DMS53 treated with DMSO at 0.1 percent for 48 hours (cell line): ENCODE measurements at regions not wholly inside any gene's neighbourhood (a gene's known extent, or its start where the extent isn't known, plus 50 kb on each side); places are given as distances from the start of the nearest gene placed in this dataset.

Experiments
- DNase-seq: peaks from one replicate; lab custom pipeline; 2025; ENCODE audit not compliant: unreplicated experiment; lab: John Stamatoyannopoulos, UW

DNA sequence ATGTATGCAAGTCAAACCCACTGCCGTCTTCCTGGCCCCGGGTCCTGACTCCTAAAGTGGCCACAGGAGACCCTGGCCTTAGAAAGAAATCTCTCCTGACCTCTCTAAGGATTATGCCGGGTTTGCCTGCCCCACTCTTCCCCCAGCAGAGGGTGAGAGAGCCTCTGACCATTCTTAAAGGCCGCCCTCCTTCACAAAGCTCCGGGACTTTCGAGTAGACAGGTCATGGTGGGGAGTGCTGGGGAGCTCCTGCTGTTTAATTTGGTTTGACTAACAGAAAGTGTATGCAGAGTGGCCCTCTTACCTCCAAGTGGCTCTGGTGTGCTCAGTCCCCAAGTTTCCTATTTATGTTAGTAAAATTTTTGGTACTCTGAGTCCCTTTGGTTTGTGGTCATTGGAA is 111.8 kb downstream of the LRRC70 start:
- DNase-seq = no peak

DNA sequence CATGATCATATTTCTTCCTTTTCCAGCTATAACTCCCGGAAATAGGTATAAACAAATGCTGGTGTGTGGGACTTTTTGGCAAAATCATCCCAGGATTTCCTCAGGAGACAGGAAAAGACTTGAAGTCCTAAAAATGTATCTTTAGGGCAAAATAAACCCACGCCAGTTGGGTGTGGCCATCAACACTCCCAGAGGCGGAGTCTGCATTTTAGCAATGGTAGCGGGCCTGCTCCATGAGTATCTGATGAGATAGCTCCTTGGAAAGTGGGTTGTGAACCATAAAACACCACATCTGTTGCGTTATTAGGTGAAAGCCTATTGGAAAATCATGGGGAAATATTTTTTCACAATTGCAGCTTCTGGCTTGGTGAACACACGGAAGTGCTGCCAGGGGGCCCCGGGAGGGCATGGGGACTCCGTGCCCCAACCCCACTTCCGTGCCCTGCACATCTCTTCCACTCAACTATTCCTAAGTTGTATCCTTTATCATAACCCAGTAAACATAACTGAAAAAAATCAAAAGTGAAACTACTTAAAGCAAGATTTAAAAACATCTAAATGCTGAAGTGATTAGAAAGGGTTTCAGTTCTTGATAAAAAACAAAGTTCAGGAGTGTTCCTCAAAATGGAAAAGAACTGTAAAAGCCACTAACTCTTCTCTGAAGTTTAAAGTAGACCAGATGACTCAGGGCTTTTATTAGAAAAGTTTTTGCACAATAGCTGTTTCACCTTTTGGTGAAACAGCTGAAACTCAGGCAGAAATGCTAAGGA is 111.2 kb downstream of the LRRC70 start:
- DNase-seq = no peak

DNA sequence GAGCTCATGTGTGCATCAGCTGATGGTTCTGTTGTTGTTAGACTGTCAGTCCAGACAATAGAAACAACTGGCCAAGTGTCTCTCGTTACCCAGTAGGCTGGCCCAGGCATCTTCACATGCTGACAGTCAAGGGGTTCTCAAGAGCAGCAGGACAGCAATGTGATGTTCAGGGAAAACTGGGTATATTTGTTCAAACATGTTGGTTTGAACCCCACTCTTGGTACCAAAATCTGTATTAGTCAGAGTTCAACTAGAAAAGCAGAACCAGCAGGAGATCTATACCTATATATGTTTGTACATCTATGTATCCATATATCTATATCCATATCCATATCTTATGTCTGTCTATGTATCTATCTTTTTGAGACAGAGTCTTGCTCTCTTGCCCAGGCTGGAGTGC is 108.1 kb downstream of the LRRC70 start:
- DNase-seq = no peak

DNA sequence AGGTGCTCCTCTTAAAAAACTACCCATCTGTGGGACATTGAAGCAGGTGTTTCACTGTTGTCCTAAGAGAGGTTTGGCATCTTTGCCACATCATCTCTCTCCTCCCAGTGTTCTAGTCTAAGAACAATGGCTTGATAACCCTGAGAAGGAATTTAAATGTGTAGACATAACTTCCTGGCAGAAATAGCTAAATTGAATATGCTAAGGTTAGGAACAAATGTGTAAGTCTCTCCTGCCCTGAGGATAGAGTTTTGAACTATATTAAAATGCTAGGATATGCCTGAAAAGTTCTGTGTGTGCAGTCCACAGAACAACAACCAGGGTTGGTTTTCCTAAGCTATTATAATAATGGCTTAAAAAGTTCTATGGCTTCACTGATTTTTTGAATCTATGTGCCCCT is 106.6 kb downstream of the LRRC70 start:
- no peak for DNase-seq

DNA sequence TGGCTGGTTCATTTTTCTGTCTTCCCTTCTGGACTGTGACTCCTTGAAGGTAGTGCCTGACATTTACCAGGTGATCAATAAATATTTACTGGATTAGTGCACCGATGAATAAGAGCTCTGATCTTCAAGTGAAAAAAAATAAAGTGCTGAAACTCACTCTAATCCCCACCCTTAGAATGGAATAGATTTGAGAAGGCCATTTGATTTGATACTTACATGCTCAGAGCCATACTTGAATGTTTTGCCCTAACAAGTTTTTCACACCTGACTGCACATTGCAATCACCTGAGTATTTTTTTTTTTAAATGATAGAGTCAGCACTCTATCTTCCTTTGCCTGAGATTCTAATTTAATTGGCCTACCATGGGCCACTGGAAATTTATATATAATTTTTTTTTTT is 105.7 kb downstream of the LRRC70 start:
- DNase-seq = no peak

DNA sequence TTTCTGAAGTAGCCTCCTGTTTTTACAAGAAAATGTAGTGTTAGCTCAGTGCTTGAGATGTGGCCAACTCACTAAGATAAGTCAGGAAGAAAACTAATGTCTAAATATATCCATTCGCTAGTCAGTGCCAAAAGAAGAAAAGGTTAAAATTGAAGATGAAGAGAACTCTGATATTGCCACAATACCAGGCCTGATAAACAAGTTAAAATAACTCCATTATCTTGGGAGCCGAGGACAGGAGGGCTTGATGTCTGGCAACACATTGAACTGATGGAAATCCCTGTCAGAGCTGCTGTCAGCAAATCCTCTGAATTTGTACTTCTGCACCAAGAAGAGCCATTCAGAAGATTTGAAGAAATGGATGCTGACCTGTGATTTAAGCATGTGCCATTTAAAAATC is 103.4 kb downstream of the LRRC70 start:
- DNase-seq = no peak

DNA sequence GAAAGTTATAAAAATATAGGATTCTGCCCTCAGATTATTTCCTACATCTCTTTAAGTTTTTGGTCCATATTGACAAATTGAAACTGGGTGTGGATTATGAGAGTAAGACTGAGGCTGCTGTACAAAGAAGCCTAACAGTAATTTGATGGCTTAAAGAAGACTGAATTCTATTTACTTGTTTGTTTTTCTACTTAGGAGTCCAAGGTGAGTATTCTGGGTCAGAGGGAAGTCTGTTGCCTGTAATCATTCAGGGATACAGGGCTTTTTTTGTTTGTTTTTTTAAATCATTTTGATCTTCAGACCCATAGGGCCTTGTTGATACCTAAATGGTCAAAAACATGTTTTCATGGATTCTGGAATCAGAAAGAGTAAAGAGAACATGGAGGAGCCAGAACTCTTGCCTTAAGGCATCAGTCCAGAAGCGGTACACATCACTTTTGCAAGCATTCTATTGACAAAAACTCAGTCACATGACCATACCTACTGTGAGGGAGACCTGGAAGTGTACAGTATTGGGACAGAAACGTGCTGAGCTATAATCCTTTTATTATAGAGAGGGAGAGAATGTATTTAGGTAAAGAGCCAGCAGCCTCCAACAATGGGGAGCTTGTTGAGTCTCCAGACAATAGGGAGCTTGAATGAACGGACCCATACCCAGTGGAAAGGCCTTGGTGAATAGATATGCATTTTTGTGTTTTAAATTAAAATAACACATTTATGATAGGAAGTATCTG is 102.7 kb downstream of the LRRC70 start:
- DNase-seq = no peak

DNA sequence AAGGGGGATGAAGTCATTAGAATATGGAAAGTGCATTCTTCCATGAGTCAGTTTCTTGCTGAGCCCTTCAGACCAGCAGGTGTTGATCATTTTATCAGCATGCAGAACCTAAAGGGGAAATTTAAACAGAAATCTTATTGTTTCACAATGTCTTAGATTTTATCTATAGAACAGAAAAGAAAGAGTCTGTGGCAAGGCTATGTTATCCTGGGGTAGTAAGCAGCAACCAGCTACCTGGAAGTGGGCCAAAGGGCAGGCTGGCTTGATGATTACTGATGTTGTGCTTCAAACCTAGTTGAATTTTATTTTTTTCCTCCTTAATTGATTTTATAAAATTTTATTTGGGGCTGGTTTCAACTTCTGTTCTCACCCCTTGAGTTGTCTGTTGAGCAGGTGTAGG is 101.5 kb downstream of the LRRC70 start:
- DNase-seq = no peak
